TTC549 (cell line): ENCODE measurements at regions not wholly inside any gene's neighbourhood (a gene's known extent, or its start where the extent isn't known, plus 50 kb on each side); places are given as distances from the start of the nearest gene placed in this dataset.
"Not testable (repeated sequence)": the region's sequence is repeated elsewhere in the genome, so short reads cannot be mapped to it uniquely, and the experiment has no call there.

Source experiments
- FAIRE-seq: peaks from 2 replicates; lab custom pipeline; 2012; peaks lifted over from hg19 to GRCh38; lab: Jason Lieb, UNC

DNA sequence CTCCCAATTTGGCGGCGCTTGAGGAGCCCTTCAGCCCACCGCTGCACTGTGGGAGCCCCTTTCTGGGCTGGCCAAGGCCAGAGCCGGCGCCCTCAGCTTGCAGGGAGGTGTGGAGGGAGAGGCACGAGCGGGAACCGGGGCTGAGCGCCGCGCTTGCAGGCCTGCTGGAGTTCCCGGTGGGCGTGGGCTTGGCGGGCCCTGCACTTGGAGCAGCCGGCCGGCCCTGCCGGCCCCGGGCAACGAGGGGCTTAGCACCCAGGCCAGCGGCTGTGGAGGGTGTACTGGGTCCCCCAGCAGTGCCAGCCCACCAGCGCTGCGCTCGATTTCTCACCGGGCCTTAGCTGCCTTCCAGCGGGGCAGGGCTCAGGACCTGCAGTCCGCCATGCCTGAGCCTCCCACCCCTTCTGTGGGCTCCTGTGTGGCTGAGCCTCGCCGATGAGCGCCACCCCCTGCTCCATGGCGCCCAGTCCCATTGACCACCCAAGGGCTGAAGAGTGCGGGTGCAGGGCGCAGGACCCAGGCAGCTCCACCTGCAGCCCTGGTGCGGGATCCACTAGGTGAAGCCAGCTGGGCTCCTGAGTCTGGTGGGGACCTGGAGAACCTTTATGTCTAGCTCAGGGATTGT, 815.4 kb upstream of the B3GALT2 start:
- not testable (repeated sequence) for FAIRE-seq

- FAIRE-seq: peak; percentile 69
These were observed 802.5 kb upstream of the B3GALT2 start for GRCh38 chr1:193988885-193989284.

DNA sequence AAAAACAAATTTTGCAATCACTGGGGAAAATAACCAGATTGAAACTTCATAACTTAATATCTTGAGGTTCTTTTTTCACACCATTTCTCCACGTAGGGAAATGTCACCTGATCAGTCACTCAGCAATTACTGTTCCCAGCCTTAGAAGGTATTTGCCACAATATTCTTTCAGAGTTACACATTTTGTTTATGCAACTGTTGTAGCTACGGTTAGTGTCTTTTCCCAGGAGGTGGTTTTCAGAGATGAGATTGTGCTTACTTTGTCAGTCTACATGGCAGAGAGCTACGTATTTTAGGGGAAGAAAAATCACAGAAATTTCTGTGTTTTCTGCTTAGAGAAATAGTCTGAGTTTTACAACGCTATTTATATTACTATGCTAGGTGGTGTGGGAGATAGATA, 792.8 kb upstream of the B3GALT2 start:
- FAIRE-seq: no peak

DNA sequence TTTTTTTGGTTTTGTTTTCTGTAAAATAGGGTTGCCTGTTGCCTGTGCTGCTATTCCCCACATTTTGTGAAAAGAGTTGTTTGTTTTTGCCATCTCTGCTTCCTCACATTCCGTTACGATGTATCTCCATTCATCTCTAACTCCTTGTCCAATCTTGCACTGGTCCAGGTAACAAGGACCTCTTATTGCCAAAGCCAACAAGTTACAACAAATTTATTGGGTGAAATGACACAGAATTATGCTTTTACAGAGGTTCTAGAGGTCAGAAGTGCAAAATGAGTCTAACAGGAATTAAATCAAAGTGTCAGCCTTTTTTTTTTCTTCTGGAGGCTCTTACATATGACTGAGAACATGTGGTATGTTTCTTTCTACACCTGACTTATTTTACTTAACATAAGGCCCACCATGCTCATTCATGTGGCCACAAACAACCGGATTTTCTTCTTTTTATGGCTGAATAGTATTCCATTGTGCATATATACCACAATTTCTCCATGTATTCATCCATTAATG, 787.9 kb upstream of the B3GALT2 start:
- FAIRE-seq: no peak

DNA sequence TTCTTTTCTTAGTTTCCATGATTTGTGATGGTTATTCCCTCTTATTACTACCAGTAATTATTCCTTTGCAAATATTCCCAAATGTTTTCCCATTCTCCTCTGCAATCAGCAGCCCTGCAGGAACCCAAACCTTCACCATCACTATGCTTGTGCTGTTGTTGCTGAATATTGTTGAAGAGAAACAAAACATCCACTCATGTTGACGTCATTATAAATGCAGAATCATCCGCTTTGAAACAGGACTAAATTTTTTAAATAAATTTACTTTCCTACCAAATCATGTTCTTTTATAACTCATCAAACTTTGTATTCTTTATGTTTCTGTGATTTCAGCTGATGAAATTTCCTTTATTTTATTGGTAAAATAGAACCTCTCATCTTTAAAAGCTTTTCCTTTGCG, 787.0 kb upstream of the B3GALT2 start:
- peak; percentile 47 for FAIRE-seq

DNA sequence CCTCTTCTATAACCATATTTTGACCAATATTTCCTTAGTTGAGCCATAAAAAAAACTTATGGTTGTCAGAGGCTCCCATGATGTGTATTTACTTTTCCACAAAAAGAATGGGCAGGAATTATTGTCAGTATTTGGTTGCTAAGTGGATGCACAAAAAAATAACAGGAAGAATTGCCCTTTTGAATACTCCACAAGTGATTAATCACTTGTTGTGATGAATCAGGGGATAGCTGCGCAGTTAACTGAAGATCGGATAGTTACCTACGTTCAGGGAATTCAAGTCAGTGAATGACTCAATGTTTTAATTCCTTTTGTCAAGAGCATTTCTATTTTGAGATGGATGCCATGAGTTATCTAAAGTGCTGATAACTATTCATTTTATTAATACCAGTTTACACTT, 785.2 kb upstream of the B3GALT2 start:
- FAIRE-seq: no peak

- no peak for FAIRE-seq
These were observed 774.1 kb upstream of the B3GALT2 start for GRCh38 chr1:193960499-193960898.

- FAIRE-seq: no peak
These were observed 773.6 kb upstream of the B3GALT2 start for GRCh38 chr1:193960040-193960439.

DNA sequence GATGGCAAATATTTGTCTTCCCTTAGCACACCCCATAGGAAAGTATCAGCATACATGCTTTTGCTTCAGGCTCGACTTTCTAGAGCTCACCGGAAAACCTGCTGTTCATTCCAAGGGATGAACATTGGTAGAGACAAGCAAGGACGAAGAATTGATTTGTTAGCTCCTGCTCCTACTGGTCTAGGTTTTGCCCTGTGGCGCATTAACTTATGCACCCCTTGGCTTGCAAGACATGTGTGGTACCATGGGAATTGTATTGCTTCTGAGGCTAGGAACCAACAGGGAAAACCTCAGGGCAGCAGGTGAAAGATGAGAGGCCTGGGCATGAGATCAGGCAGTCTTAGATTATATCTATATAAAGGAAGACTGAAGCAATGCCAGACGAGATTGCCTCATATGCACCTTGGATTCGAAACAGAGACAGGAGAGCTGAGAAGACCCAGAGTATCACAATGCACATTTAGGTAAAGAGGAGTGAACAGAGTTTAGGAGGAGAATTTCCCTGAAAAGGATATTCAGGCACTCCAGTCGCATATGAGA, 771.2 kb upstream of the B3GALT2 start:
- FAIRE-seq: no peak

DNA sequence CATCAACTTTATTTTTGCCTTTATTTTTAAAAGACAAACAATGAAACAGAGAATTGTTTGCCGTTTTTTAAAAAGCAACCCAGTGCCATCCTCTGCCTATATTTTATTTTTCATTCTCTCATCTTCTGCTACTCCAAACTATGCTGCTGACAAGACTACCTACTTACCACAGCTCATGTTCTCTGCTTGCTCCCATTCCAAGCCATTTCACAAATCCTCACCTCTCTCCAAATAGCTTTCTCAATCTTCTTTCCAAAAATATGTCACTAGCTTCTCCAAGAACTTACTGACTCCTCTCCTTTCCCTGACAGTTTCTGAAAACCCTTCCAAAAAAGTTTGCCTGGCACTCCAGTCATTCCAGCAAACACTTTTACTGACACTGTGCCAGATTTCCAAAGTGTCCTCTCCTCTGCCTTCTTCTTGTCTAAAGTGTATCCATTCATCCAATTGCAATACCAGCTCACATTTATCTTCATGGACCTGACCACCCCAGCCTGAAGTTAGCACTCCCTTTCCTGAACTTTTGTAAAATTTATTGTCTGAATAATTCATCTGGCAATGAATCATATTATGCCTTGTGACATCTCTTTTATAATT, 766.5 kb upstream of the B3GALT2 start:
- FAIRE-seq: no peak

DNA sequence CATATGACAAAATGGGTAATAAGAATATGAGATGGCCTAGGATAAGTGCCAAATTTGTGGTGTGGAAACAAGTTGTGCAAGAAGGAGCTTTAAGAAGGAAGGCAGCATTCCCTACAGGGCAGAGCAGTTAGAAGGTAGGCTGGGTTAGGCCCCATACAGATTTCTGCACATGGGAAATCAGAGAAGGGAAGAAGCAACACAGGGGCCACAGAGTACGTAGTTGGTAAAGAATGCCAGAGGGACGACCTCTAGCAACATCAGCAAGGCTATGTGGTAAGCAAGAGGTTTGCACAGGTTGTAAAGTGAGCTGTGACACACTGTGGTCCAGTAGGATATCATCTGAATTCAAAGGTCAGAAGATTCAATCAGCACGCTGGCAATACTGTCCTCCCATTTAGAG, 765.6 kb upstream of the B3GALT2 start:
- FAIRE-seq: no peak

- no peak for FAIRE-seq
These were observed 758.0 kb upstream of the B3GALT2 start for GRCh38 chr1:193944454-193944853.

DNA sequence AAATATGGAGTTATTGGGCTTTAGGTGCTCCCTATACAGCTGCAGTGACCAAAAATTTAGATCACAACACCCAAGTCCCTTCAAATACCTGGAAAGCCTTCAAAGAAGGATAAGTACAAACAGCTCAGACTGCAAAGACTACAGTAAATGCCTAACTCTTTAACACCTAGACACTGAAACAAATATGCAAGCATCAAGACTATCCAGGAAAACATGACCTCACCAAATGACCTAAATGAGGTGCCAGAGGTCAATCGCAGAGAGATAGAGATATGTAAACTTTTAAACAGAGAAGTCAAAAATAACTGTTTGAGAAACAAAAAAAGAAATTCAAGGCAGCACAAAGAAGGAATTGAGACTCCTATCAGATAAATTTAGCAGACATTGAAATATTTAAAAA, 753.8 kb upstream of the B3GALT2 start:
- FAIRE-seq: no peak

- FAIRE-seq: no peak
These were observed 753.2 kb upstream of the B3GALT2 start for GRCh38 chr1:193939585-193939984.

DNA sequence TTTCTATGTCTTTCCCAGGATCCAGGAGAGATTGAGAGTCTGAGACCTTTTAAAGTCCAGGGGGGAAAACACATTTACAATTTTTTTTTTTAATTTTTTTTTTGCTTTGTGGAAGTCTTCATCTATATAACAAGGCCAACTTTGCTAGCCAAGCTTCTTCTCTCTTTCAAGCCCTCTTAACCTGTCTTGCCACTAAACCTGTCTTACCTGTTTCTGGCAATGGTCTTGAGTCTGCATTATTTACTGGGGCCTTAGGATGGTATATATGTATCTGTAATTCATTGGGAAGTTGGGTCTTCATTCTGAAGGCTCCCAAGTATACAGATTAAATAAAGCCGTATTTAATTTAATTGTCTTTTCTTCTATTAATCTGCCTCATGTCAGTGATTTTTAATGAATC, 750.9 kb upstream of the B3GALT2 start:
- FAIRE-seq: no peak

GRCh38 chr1:193932979-193933378, 746.6 kb upstream of the B3GALT2 start:
- no peak for FAIRE-seq

DNA sequence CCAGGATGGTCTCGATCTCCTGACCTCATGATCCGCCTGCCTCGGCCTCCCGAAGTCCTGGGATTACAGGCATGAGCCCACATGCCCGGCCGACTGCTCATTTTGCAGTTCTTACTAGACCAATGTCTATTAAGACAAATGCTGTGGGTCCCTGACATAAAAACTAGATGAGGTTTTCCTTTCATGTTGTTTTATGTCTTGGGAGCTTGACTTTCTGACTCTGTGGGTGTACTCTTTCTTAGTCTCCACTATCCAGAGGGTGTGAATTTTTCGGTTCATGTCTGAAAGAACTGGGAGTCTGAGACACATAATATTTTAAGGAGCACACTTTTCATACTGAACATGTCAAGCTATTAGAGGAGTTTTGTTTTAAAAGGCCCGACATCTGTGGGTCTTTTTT, 744.9 kb upstream of the B3GALT2 start:
- no peak for FAIRE-seq

- FAIRE-seq: no peak
These were observed 743.1 kb upstream of the B3GALT2 start for GRCh38 chr1:193929374-193930033.

DNA sequence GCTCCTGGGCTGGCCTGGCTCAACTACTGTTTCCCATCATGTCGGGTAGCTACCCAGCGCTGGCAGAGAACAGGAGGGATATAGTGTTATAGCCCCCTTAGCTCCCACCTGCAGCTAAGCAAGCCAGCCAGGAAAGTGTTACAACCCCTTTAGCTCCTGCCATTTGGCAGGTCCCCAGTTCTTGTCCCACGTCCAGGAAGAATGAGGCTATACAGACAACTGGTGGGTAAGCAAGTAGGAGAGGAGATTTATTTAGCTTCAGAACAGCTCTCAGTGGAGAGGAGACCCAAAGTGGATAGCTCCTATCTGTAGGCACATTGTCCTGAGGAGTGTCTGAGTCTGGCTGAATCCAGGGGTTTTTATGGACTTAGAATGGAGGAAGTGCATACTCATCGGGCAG, 741.1 kb upstream of the B3GALT2 start:
- FAIRE-seq: no peak

- FAIRE-seq: no peak
These were observed 740.5 kb upstream of the B3GALT2 start for GRCh38 chr1:193926956-193927355.

GRCh38 chr1:193919827-193920226, 733.4 kb upstream of the B3GALT2 start:
- FAIRE-seq: no peak

DNA sequence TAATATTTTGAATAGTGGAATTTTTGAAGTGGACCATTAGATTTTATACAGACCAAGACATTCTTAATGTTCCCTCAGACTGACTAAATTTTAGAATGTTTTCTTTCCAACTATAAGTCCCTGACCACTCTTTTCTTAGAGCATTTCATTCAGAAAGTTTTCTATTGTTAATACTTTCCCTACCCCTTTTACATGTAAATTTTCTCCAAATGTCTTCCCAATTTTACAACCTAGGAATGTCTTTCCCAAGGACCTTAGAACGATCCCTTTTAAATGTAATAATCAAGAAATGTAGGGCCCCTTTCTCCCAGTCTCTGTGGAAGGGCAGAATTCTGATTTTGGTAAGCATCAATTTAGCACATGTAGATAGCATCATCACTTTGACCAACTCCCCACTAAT, 730.0 kb upstream of the B3GALT2 start:
- FAIRE-seq: no peak

- no peak for FAIRE-seq
These were observed 728.5 kb upstream of the B3GALT2 start for GRCh38 chr1:193914871-193915270.
